ENCODE measurements at regions not wholly inside any gene's neighbourhood (a gene's known extent, or its start where the extent isn't known, plus 50 kb on each side); places are given as distances from the start of the nearest gene placed in this dataset.

GRCh38 chr13:108137176-108137575 lies 78.2 kb downstream of the LIG4 start:
- DNase-seq (ENCODE audit: low spot score) (no peak), ATAC-seq (ENCODE audit: insufficient number of reproducible peaks, low FRiP score, low read depth) (no peak)
- TF ChIP-seq CTCF (IDR thresholded peaks at IDR 0.05) = no peak
- Histone ChIP-seq H3K27ac (no peak overlapping the region), H3K27me3 (replicated peaks; ENCODE audit: insufficient read depth) (no peaks in the 10 kb centered on the region), H3K4me1 (ENCODE audit: control insufficient read depth in 1 of 2, low read depth in 2 of 2) (no peaks in the 10 kb centered on the region), H3K9me3 (no peaks in the 10 kb centered on the region), H3K4me3 (no peak overlapping the region), H3K36me3 (no peaks in the 10 kb centered on the region)

GRCh38 chr13:108127406-108127805 lies 87.9 kb downstream of the LIG4 start:
- TF ChIP-seq CTCF (IDR thresholded peaks at IDR 0.05) = no peak
- Histone ChIP-seq H3K27me3 (replicated peaks; ENCODE audit: insufficient read depth) (no peaks in the 10 kb centered on the region), H3K9me3 (no peaks in the 10 kb centered on the region), H3K4me1 (ENCODE audit: control insufficient read depth in 1 of 2, low read depth in 2 of 2) (no peaks in the 10 kb centered on the region), H3K4me3 (no peak overlapping the region), H3K27ac (no peak overlapping the region), H3K36me3 (no peaks in the 10 kb centered on the region)
- DNase-seq (ENCODE audit: low spot score) (no peak), ATAC-seq (ENCODE audit: insufficient number of reproducible peaks, low FRiP score, low read depth) (no peak)

GRCh38 chr13:108126056-108126455 lies 89.3 kb downstream of the LIG4 start:
- no peak overlapping the region for H3K4me3 ChIP-seq
- no peaks in the 10 kb centered on the region for H3K4me1 ChIP-seq (ENCODE audit: control insufficient read depth in 1 of 2, low read depth in 2 of 2)
- DNase-seq (ENCODE audit: low spot score) (no peak), ATAC-seq (ENCODE audit: insufficient number of reproducible peaks, low FRiP score, low read depth) (no peak)
- H3K27ac ChIP-seq = no peak overlapping the region
- H3K36me3 ChIP-seq = no peaks in the 10 kb centered on the region
- no peaks in the 10 kb centered on the region for H3K27me3 ChIP-seq (replicated peaks; ENCODE audit: insufficient read depth)
- no peak for TF ChIP-seq CTCF (IDR thresholded peaks at IDR 0.05)
- no peaks in the 10 kb centered on the region for H3K9me3 ChIP-seq

GRCh38 chr13:108121406-108121805 lies 93.9 kb downstream of the LIG4 start:
- Histone ChIP-seq H3K9me3 (no peaks in the 10 kb centered on the region), H3K27me3 (replicated peaks; ENCODE audit: insufficient read depth) (no peaks in the 10 kb centered on the region), H3K36me3 (no peaks in the 10 kb centered on the region), H3K27ac (no peak overlapping the region), H3K4me1 (ENCODE audit: control insufficient read depth in 1 of 2, low read depth in 2 of 2) (no peaks in the 10 kb centered on the region), H3K4me3 (no peak overlapping the region)
- no peak for TF ChIP-seq CTCF (IDR thresholded peaks at IDR 0.05)
- DNase-seq (ENCODE audit: low spot score) (no peak), ATAC-seq (ENCODE audit: insufficient number of reproducible peaks, low FRiP score, low read depth) (no peak)

- H3K4me3 ChIP-seq = no peak overlapping the region
- H3K9me3 ChIP-seq = no peaks in the 10 kb centered on the region
- no peak for TF ChIP-seq CTCF (IDR thresholded peaks at IDR 0.05)
- no peak for ATAC-seq (ENCODE audit: insufficient number of reproducible peaks, low FRiP score, low read depth)
- no peak overlapping the region for H3K27ac ChIP-seq
- DNase-seq (ENCODE audit: low spot score) = no peak
- no peaks in the 10 kb centered on the region for H3K36me3 ChIP-seq
- no peaks in the 10 kb centered on the region for H3K4me1 ChIP-seq (ENCODE audit: control insufficient read depth in 1 of 2, low read depth in 2 of 2)
- no peaks in the 10 kb centered on the region for H3K27me3 ChIP-seq (replicated peaks; ENCODE audit: insufficient read depth)
These were observed 94.5 kb downstream of the LIG4 start for GRCh38 chr13:108120856-108121255.
